ENCODE measurements at regions not wholly inside any gene's neighbourhood (a gene's known extent, or its start where the extent isn't known, plus 50 kb on each side); places are given as distances from the start of the nearest gene placed in this dataset.

GRCh38 chr15:36498916-36499315 lies 80.5 kb upstream of the CDIN1 start:
- Histone ChIP-seq H3K4me3 (ENCODE audit: low read length) (no peak overlapping the region), H2AFZ (ENCODE audit: low read depth, low read length) (no peak overlapping the region), H3K4me2 (ENCODE audit: low read length) (no peak overlapping the region)

GRCh38 chr15:36499412-36500389 lies 79.7 kb upstream of the CDIN1 start:
- no peak overlapping the region for H3K4me2 ChIP-seq (ENCODE audit: low read length)
- H3K27ac ChIP-seq (ENCODE audit: low read length): no peak overlapping the region
- no peak overlapping the region for H2AFZ ChIP-seq (ENCODE audit: low read depth, low read length)

More at GRCh38 chr15:36498916-36499315, 80.5 kb upstream of the CDIN1 start:
- no peaks in the 10 kb centered on the region for H3K27me3 ChIP-seq (ENCODE audit: insufficient read depth, low read depth, low read length)
- no peaks in the 10 kb centered on the region for H3K9me2 ChIP-seq (ENCODE audit: insufficient read depth, low read length)
- no peaks in the 10 kb centered on the region for H4K20me1 ChIP-seq (ENCODE audit: insufficient read depth)
- no peaks in the 10 kb centered on the region for H3K9me3 ChIP-seq (ENCODE audit: low read length)
- no peak for TF ChIP-seq EP300 (conservative IDR thresholded peaks at IDR 0.05; ENCODE audit: poor library complexity, severe bottlenecking)
- TF ChIP-seq CTCF (IDR thresholded peaks at IDR 0.05; ENCODE audit: poor library complexity, severe bottlenecking): no peak
- TF ChIP-seq POLR2AphosphoS5 (IDR thresholded peaks at IDR 0.05): no peak
- TF ChIP-seq MXI1 (conservative IDR thresholded peaks at IDR 0.05; ENCODE audit: poor library complexity, severe bottlenecking): no peak
- no peak for TF ChIP-seq SMC3 (conservative IDR thresholded peaks at IDR 0.05; ENCODE audit: poor library complexity)
- no peaks in the 10 kb centered on the region for H3F3A ChIP-seq (ENCODE audit: insufficient read depth, low read length, poor library complexity, severe bottlenecking)
- H3K36me3 ChIP-seq (ENCODE audit: insufficient read depth, low read length): no peaks in the 10 kb centered on the region
- H3K27ac ChIP-seq (ENCODE audit: low read length): no peak overlapping the region
- peaks cover 20% of the 10 kb centered on the region for H3K79me2 ChIP-seq (replicated peaks; ENCODE audit: insufficient read depth, low read length)
- H3K9ac ChIP-seq (ENCODE audit: low read length): no peak overlapping the region

GRCh38 chr15:36501063-36501678 lies 78.3 kb upstream of the CDIN1 start:
- no peaks in the 10 kb centered on the region for H3K9me2 ChIP-seq (ENCODE audit: insufficient read depth, low read length)
- TF ChIP-seq SMC3 (conservative IDR thresholded peaks at IDR 0.05; ENCODE audit: poor library complexity): peak; percentile 89
- no peak for TF ChIP-seq EZH2 (IDR thresholded peaks at IDR 0.05; ENCODE audit: borderline replicate concordance, insufficient read depth, low read length, poor library complexity, severe bottlenecking)
- no peak for TF ChIP-seq MXI1 (conservative IDR thresholded peaks at IDR 0.05; ENCODE audit: poor library complexity, severe bottlenecking)
- TF ChIP-seq, protein P1, sequence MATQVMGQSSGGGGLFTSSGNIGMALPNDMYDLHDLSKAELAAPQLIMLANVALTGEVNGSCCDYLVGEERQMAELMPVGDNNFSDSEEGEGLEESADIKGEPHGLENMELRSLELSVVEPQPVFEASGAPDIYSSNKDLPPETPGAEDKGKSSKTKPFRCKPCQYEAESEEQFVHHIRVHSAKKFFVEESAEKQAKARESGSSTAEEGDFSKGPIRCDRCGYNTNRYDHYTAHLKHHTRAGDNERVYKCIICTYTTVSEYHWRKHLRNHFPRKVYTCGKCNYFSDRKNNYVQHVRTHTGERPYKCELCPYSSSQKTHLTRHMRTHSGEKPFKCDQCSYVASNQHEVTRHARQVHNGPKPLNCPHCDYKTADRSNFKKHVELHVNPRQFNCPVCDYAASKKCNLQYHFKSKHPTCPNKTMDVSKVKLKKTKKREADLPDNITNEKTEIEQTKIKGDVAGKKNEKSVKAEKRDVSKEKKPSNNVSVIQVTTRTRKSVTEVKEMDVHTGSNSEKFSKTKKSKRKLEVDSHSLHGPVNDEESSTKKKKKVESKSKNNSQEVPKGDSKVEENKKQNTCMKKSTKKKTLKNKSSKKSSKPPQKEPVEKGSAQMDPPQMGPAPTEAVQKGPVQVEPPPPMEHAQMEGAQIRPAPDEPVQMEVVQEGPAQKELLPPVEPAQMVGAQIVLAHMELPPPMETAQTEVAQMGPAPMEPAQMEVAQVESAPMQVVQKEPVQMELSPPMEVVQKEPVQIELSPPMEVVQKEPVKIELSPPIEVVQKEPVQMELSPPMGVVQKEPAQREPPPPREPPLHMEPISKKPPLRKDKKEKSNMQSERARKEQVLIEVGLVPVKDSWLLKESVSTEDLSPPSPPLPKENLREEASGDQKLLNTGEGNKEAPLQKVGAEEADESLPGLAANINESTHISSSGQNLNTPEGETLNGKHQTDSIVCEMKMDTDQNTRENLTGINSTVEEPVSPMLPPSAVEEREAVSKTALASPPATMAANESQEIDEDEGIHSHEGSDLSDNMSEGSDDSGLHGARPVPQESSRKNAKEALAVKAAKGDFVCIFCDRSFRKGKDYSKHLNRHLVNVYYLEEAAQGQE (IDR thresholded peaks at IDR 0.05; ENCODE audit: borderline replicate concordance): no peak
- TF ChIP-seq TAF1 (IDR thresholded peaks at IDR 0.05; ENCODE audit: low read depth): no peak
- no peak for TF ChIP-seq POLR2AphosphoS5 (IDR thresholded peaks at IDR 0.05)
- TF ChIP-seq EP300 (conservative IDR thresholded peaks at IDR 0.05; ENCODE audit: poor library complexity, severe bottlenecking): peak; percentile 21
- TF ChIP-seq CTCF (IDR thresholded peaks at IDR 0.05; ENCODE audit: poor library complexity, severe bottlenecking): peak; percentile 92
- peak; percentile 95 for TF ChIP-seq RAD21 (conservative IDR thresholded peaks at IDR 0.05)
- no peaks in the 10 kb centered on the region for H3K27me3 ChIP-seq (ENCODE audit: insufficient read depth, low read depth, low read length)
- no peaks in the 10 kb centered on the region for H4K20me1 ChIP-seq (ENCODE audit: insufficient read depth)
- no peak overlapping the region for H2AFZ ChIP-seq (ENCODE audit: low read depth, low read length)
- H3K4me3 ChIP-seq (ENCODE audit: low read length): no peak overlapping the region
- no peaks in the 10 kb centered on the region for H3K36me3 ChIP-seq (ENCODE audit: insufficient read depth, low read length)
- H3K4me2 ChIP-seq (ENCODE audit: low read length): no peak overlapping the region
- H3K9me3 ChIP-seq (ENCODE audit: low read length): no peaks in the 10 kb centered on the region
- no peak overlapping the region for H3K27ac ChIP-seq (ENCODE audit: low read length)
- H3F3A ChIP-seq (ENCODE audit: insufficient read depth, low read length, poor library complexity, severe bottlenecking): no peaks in the 10 kb centered on the region
- H3K9ac ChIP-seq (ENCODE audit: low read length): peak overlapping the region; percentile 11
- peaks cover 20% of the 10 kb centered on the region for H3K79me2 ChIP-seq (replicated peaks; ENCODE audit: insufficient read depth, low read length)

More at GRCh38 chr15:36499412-36500389, 79.7 kb upstream of the CDIN1 start:
- H3K9ac ChIP-seq (ENCODE audit: low read length): no peak overlapping the region
- no peaks in the 10 kb centered on the region for H3K9me2 ChIP-seq (ENCODE audit: insufficient read depth, low read length)
- peaks cover 20% of the 10 kb centered on the region for H3K79me2 ChIP-seq (replicated peaks; ENCODE audit: insufficient read depth, low read length)
- TF ChIP-seq EP300 (conservative IDR thresholded peaks at IDR 0.05; ENCODE audit: poor library complexity, severe bottlenecking): no peak
- no peaks in the 10 kb centered on the region for H3K27me3 ChIP-seq (ENCODE audit: insufficient read depth, low read depth, low read length)
- no peaks in the 10 kb centered on the region for H4K20me1 ChIP-seq (ENCODE audit: insufficient read depth)
- H3K9me3 ChIP-seq (ENCODE audit: low read length): no peaks in the 10 kb centered on the region
- H3K36me3 ChIP-seq (ENCODE audit: insufficient read depth, low read length): no peaks in the 10 kb centered on the region
- H3K4me3 ChIP-seq (ENCODE audit: low read length): no peak overlapping the region
- H3F3A ChIP-seq (ENCODE audit: insufficient read depth, low read length, poor library complexity, severe bottlenecking): no peaks in the 10 kb centered on the region

Measured in neural cell (in vitro differentiated cells).